GM18868 (cell line): ENCODE measurements at regions not wholly inside any gene's neighbourhood (a gene's known extent, or its start where the extent isn't known, plus 50 kb on each side); places are given as distances from the start of the nearest gene placed in this dataset.

Experiments used
- ATAC-seq: cut with Tn5 transposase; IDR thresholded peaks from one replicate; pipeline ENCODE4 v1.9.1; 2021; ENCODE audit warnings: mild to moderate bottlenecking, moderate library complexity; ENCODE audit not compliant: unreplicated experiment

GRCh38 chr1:78355656-78356055, 135.1 kb upstream of the PTGFR start:
- ATAC-seq: no peak

GRCh38 chr1:78358165-78358564, 132.6 kb upstream of the PTGFR start:
- no peak for ATAC-seq

- no peak for ATAC-seq
Observed at GRCh38 chr1:78359666-78360065, 131.1 kb upstream of the PTGFR start.

- ATAC-seq: no peak
Observed at GRCh38 chr1:78360584-78360983, 130.2 kb upstream of the PTGFR start.

- ATAC-seq: no peak
Observed at GRCh38 chr1:78367700-78368099, 123.1 kb upstream of the PTGFR start.

- no peak for ATAC-seq
Observed at GRCh38 chr1:78369546-78369945, 121.2 kb upstream of the PTGFR start.

- peak; percentile 63 for ATAC-seq
Observed at GRCh38 chr1:78370356-78370755, 120.4 kb upstream of the PTGFR start.

- ATAC-seq: peak; percentile 65
Observed at GRCh38 chr1:78370779-78371482, 119.8 kb upstream of the PTGFR start.

GRCh38 chr1:78373676-78374075, 117.1 kb upstream of the PTGFR start:
- ATAC-seq: no peak

- no peak for ATAC-seq
Observed at GRCh38 chr1:78375996-78376395, 114.8 kb upstream of the PTGFR start.

GRCh38 chr1:78377356-78377928, 113.3 kb upstream of the PTGFR start:
- no peak for ATAC-seq

GRCh38 chr1:78383923-78384322, 106.9 kb upstream of the PTGFR start:
- no peak for ATAC-seq

GRCh38 chr1:78385744-78386462, 104.9 kb upstream of the PTGFR start:
- ATAC-seq: peak; percentile 50

- ATAC-seq: no peak
Observed at GRCh38 chr1:78387201-78387600, 103.6 kb upstream of the PTGFR start.

- no peak for ATAC-seq
Observed at GRCh38 chr1:78387871-78388270, 102.9 kb upstream of the PTGFR start.

GRCh38 chr1:78388275-78388674, 102.5 kb upstream of the PTGFR start:
- ATAC-seq: no peak

- peak; percentile 51 for ATAC-seq
Observed at GRCh38 chr1:78401148-78401547, 89.6 kb upstream of the PTGFR start.

GRCh38 chr1:78408192-78408591, 82.6 kb upstream of the PTGFR start:
- no peak for ATAC-seq

- ATAC-seq: no peak
Observed at GRCh38 chr1:78408810-78409209, 82.0 kb upstream of the PTGFR start.

- no peak for ATAC-seq
Observed at GRCh38 chr1:78410643-78411042, 80.1 kb upstream of the PTGFR start.

GRCh38 chr1:78411707-78412106, 79.1 kb upstream of the PTGFR start:
- no peak for ATAC-seq

- no peak for ATAC-seq
Observed at GRCh38 chr1:78415165-78415564, 75.6 kb upstream of the PTGFR start.
